C4-2B (cell line): ENCODE measurements at regions not wholly inside any gene's neighbourhood (a gene's known extent, or its start where the extent isn't known, plus 50 kb on each side); places are given as distances from the start of the nearest gene placed in this dataset.

Experiments
- CTCF ChIP-seq: fragments of 450-650 bp; conservative IDR thresholded peaks from 2 replicates; pipeline ENCODE4 v1.5.1; 2017; ENCODE audit warnings: mild to moderate bottlenecking
- ZFX ChIP-seq: fragments of 450-650 bp; IDR thresholded peaks from 2 replicates; pipeline ENCODE4 v1.6.1; 2017

GRCh38 chr2:128580988-128581848 is 262.6 kb upstream of the HS6ST1 start:
- no peak for TF ChIP-seq ZFX
- TF ChIP-seq CTCF, result no peak
